ENCODE measurements at regions not wholly inside any gene's neighbourhood (a gene's known extent, or its start where the extent isn't known, plus 50 kb on each side); places are given as distances from the start of the nearest gene placed in this dataset.

DNA sequence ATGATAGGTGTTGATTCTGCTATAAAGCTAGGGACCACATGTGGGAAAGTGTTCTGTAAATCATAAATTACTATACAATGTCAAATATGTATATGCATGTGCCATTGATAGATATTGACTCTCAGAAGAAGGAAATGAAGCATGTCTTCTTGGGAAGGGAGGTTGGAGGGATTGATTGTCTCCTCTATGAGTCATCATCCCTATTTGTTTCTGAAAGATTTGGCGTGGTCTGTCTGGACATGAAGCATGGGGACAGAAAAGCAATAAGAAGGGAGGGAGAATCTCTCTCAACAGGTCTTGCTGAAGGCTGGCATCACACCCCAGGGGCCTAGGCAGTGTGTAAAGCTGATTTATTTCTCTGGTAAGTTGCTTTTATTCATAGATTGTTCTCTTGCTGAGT, 98.0 kb upstream of the KCNJ6 start:
- H3K4me1 ChIP-seq (ENCODE audit: control insufficient read depth, insufficient read depth, low read length), result no peaks in the 10 kb centered on the region
- TF ChIP-seq, protein P1, sequence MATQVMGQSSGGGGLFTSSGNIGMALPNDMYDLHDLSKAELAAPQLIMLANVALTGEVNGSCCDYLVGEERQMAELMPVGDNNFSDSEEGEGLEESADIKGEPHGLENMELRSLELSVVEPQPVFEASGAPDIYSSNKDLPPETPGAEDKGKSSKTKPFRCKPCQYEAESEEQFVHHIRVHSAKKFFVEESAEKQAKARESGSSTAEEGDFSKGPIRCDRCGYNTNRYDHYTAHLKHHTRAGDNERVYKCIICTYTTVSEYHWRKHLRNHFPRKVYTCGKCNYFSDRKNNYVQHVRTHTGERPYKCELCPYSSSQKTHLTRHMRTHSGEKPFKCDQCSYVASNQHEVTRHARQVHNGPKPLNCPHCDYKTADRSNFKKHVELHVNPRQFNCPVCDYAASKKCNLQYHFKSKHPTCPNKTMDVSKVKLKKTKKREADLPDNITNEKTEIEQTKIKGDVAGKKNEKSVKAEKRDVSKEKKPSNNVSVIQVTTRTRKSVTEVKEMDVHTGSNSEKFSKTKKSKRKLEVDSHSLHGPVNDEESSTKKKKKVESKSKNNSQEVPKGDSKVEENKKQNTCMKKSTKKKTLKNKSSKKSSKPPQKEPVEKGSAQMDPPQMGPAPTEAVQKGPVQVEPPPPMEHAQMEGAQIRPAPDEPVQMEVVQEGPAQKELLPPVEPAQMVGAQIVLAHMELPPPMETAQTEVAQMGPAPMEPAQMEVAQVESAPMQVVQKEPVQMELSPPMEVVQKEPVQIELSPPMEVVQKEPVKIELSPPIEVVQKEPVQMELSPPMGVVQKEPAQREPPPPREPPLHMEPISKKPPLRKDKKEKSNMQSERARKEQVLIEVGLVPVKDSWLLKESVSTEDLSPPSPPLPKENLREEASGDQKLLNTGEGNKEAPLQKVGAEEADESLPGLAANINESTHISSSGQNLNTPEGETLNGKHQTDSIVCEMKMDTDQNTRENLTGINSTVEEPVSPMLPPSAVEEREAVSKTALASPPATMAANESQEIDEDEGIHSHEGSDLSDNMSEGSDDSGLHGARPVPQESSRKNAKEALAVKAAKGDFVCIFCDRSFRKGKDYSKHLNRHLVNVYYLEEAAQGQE (tag by site-specific recombination; IDR thresholded peaks at IDR 0.05), result no peak
- TF ChIP-seq ZNF214 (tag by site-specific recombination; IDR thresholded peaks at IDR 0.05; ENCODE audit: borderline replicate concordance) (no peak), ZNF596 (tag by site-specific recombination; IDR thresholded peaks at IDR 0.05) (no peak), ZNF623 (tag by site-specific recombination; IDR thresholded peaks at IDR 0.05) (no peak), ZNF10 (tag by site-specific recombination; IDR thresholded peaks at IDR 0.05) (no peak), WT1 (tag by site-specific recombination; IDR thresholded peaks at IDR 0.05) (no peak), ZIC2 (tag by site-specific recombination; IDR thresholded peaks at IDR 0.05) (no peak)
- TF ChIP-seq, protein P2, sequence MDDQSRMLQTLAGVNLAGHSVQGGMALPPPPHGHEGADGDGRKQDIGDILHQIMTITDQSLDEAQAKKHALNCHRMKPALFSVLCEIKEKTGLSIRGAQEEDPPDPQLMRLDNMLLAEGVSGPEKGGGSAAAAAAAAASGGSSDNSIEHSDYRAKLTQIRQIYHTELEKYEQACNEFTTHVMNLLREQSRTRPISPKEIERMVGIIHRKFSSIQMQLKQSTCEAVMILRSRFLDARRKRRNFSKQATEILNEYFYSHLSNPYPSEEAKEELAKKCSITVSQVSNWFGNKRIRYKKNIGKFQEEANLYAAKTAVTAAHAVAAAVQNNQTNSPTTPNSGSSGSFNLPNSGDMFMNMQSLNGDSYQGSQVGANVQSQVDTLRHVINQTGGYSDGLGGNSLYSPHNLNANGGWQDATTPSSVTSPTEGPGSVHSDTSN (CRISPR knock-in tag; IDR thresholded peaks at IDR 0.05), result no peak
- TF ChIP-seq, protein P3, sequence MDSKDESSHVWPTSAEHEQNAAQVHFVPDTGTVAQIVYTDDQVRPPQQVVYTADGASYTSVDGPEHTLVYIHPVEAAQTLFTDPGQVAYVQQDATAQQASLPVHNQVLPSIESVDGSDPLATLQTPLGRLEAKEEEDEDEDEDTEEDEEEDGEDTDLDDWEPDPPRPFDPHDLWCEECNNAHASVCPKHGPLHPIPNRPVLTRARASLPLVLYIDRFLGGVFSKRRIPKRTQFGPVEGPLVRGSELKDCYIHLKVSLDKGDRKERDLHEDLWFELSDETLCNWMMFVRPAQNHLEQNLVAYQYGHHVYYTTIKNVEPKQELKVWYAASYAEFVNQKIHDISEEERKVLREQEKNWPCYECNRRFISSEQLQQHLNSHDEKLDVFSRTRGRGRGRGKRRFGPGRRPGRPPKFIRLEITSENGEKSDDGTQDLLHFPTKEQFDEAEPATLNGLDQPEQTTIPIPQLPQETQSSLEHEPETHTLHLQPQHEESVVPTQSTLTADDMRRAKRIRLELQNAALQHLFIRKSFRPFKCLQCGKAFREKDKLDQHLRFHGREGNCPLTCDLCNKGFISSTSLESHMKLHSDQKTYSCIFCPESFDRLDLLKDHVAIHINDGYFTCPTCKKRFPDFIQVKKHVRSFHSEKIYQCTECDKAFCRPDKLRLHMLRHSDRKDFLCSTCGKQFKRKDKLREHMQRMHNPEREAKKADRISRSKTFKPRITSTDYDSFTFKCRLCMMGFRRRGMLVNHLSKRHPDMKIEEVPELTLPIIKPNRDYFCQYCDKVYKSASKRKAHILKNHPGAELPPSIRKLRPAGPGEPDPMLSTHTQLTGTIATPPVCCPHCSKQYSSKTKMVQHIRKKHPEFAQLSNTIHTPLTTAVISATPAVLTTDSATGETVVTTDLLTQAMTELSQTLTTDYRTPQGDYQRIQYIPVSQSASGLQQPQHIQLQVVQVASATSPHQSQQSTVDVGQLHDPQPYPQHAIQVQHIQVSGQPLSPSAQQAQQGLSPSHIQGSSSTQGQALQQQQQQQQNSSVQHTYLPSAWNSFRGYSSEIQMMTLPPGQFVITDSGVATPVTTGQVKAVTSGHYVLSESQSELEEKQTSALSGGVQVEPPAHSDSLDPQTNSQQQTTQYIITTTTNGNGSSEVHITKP (tag by site-specific recombination; IDR thresholded peaks at IDR 0.05), result no peak
- TF ChIP-seq, protein P4, sequence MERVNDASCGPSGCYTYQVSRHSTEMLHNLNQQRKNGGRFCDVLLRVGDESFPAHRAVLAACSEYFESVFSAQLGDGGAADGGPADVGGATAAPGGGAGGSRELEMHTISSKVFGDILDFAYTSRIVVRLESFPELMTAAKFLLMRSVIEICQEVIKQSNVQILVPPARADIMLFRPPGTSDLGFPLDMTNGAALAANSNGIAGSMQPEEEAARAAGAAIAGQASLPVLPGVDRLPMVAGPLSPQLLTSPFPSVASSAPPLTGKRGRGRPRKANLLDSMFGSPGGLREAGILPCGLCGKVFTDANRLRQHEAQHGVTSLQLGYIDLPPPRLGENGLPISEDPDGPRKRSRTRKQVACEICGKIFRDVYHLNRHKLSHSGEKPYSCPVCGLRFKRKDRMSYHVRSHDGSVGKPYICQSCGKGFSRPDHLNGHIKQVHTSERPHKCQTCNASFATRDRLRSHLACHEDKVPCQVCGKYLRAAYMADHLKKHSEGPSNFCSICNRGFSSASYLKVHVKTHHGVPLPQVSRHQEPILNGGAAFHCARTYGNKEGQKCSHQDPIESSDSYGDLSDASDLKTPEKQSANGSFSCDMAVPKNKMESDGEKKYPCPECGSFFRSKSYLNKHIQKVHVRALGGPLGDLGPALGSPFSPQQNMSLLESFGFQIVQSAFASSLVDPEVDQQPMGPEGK (tag by site-specific recombination; IDR thresholded peaks at IDR 0.05), result no peak
- no peaks in the 10 kb centered on the region for H3K36me3 ChIP-seq (ENCODE audit: control insufficient read depth in 2 of 2, insufficient read depth in 1 of 2, low read length in 2 of 2)
- POLR2A ChIA-PET, result no interaction called here
- CTCF ChIA-PET, result interaction anchor here (0.9 to 1.0 kb wide), 2 partner anchors 13 to 338 kb away, joined by 3 read pairs; no protein-coding TSS in a partner anchor
- H3K27ac ChIP-seq (ENCODE audit: extremely low read depth, low read depth, low read length), result no peak overlapping the region
- H3K4me3 ChIP-seq (ENCODE audit: low read depth, low read length), result no peak overlapping the region
- no peaks in the 10 kb centered on the region for H3K9me3 ChIP-seq (ENCODE audit: control insufficient read depth, insufficient read depth, low read depth, low read length)

DNA sequence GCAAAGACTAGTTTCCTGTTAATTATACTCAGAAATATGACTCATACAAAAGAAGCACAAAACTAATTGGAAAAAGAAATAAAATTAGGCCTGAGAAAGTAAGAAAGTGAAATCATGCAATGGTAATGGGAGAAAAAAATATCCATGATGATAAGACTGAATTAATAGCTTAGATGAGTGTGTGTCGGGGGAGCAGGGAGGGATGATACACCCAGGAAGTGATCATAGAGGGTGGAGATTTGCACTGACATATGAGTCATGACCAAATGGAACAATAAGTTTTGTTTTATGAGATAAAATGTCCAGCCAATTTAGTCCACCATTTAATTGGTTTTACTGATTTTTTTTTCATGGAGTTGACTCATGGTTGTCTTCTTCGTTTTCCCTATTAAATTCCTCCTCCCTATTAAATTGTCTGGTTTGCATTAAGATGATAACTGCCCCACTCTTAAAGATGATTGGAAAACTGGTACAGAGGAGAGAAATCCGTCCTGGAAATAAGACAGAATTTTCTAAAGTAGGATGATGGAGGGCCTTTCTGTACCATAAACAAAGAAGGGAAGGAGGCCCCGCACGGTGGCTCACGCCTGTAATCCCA, 111.7 kb upstream of the KCNJ6 start:
- Histone ChIP-seq H3K9me3 (ENCODE audit: control insufficient read depth, insufficient read depth, low read depth, low read length) (no peaks in the 10 kb centered on the region), H3K27ac (ENCODE audit: extremely low read depth, low read depth, low read length) (no peak overlapping the region), H3K4me1 (ENCODE audit: control insufficient read depth, insufficient read depth, low read length) (no peaks in the 10 kb centered on the region), H3K36me3 (ENCODE audit: control insufficient read depth in 2 of 2, insufficient read depth in 1 of 2, low read length in 2 of 2) (no peaks in the 10 kb centered on the region), H3K4me3 (ENCODE audit: low read depth, low read length) (no peak overlapping the region)
- ChIA-PET CTCF (interaction anchor here (0.7 kb wide), 1 partner anchor 385 kb away, joined by 3 read pairs; no protein-coding TSS in a partner anchor), POLR2A (interaction anchor here (0.6 kb wide), 1 partner anchor 576 kb away, joined by 4 read pairs; no protein-coding TSS in a partner anchor)
- TF ChIP-seq, protein P5, sequence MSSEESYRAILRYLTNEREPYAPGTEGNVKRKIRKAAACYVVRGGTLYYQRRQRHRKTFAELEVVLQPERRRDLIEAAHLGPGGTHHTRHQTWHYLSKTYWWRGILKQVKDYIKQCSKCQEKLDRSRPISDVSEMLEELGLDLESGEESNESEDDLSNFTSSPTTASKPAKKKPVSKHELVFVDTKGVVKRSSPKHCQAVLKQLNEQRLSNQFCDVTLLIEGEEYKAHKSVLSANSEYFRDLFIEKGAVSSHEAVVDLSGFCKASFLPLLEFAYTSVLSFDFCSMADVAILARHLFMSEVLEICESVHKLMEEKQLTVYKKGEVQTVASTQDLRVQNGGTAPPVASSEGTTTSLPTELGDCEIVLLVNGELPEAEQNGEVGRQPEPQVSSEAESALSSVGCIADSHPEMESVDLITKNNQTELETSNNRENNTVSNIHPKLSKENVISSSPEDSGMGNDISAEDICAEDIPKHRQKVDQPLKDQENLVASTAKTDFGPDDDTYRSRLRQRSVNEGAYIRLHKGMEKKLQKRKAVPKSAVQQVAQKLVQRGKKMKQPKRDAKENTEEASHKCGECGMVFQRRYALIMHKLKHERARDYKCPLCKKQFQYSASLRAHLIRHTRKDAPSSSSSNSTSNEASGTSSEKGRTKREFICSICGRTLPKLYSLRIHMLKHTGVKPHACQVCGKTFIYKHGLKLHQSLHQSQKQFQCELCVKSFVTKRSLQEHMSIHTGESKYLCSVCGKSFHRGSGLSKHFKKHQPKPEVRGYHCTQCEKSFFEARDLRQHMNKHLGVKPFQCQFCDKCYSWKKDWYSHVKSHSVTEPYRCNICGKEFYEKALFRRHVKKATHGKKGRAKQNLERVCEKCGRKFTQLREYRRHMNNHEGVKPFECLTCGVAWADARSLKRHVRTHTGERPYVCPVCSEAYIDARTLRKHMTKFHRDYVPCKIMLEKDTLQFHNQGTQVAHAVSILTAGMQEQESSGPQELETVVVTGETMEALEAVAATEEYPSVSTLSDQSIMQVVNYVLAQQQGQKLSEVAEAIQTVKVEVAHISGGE (tag by site-specific recombination; conservative IDR thresholded peaks at IDR 0.05; ENCODE audit: low read depth), result no peak
- no peak for TF ChIP-seq ZNF624 (tag by site-specific recombination; IDR thresholded peaks at IDR 0.05)
- TF ChIP-seq MEIS1 (CRISPR knock-in tag; IDR thresholded peaks at IDR 0.05; ENCODE audit: borderline replicate concordance), result no peak
- TF ChIP-seq, protein P6, sequence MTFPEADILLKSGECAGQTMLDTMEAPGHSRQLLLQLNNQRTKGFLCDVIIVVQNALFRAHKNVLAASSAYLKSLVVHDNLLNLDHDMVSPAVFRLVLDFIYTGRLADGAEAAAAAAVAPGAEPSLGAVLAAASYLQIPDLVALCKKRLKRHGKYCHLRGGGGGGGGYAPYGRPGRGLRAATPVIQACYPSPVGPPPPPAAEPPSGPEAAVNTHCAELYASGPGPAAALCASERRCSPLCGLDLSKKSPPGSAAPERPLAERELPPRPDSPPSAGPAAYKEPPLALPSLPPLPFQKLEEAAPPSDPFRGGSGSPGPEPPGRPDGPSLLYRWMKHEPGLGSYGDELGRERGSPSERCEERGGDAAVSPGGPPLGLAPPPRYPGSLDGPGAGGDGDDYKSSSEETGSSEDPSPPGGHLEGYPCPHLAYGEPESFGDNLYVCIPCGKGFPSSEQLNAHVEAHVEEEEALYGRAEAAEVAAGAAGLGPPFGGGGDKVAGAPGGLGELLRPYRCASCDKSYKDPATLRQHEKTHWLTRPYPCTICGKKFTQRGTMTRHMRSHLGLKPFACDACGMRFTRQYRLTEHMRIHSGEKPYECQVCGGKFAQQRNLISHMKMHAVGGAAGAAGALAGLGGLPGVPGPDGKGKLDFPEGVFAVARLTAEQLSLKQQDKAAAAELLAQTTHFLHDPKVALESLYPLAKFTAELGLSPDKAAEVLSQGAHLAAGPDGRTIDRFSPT (tag by site-specific recombination; IDR thresholded peaks at IDR 0.05), result 0 out of 2 replicates have a peak, but pooled peaks have one; percentile 24
- TF ChIP-seq ZNF76 (tag by site-specific recombination; IDR thresholded peaks at IDR 0.05; ENCODE audit: borderline replicate concordance, low read depth), result no peak
- TF ChIP-seq ZNF629 (tag by site-specific recombination; IDR thresholded peaks at IDR 0.05), result peak; percentile 51
